ENCODE measurements at regions not wholly inside any gene's neighbourhood (a gene's known extent, or its start where the extent isn't known, plus 50 kb on each side); places are given as distances from the start of the nearest gene placed in this dataset.

- no peak overlapping the region for H3K4me3 ChIP-seq (ENCODE audit: low read depth, low read length)
- no peak for DNase-seq (ENCODE audit: low read depth, low spot score)
- in situ Hi-C loops (cut with HindIII; ENCODE audit: low sequenced_read_pairs), result no loop called here
- no peak for TF ChIP-seq CTCF (IDR thresholded peaks at IDR 0.05; ENCODE audit: low read depth, low read length)
Observed at GRCh38 chr2:64391940-64392339, 62.0 kb upstream of the LGALSL start.

- TF ChIP-seq CTCF (IDR thresholded peaks at IDR 0.05; ENCODE audit: low read depth, low read length), result no peak
- H3K4me3 ChIP-seq (ENCODE audit: low read depth, low read length), result no peak overlapping the region
- DNase-seq (ENCODE audit: low read depth, low spot score), result no peak
- in situ Hi-C loops (cut with HindIII; ENCODE audit: low sequenced_read_pairs), result no loop called here
Observed at GRCh38 chr2:64392529-64392928, 61.4 kb upstream of the LGALSL start.

DNA sequence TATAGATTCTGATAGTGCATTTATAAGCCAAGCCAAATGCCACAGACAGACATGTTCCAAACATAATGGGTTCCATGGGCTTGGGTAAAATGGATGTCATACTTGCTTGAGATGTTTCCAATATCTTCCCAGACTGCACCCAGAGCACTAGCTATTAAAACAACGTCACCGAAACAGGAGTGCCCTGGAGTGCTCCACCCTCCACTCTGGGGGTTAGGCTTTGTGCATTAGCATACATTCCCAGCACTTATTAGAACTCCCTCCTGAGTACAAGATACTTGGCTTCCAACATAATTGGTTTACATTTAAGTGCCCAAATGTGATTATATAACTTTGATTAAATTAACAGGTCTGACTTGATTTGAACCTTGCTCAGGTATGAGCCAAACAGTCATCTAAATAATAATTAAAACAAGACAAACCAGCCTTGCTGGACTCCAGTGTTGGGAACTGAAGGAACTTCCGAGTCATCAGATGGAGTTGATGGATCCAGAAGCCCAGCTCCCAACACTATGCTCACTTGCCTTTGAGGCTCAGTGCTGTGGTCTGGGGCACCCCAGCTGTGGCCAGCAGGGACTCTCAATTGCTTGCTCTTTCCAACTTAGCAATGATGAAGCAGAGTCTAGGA lies 60.5 kb upstream of the LGALSL start:
- no peak for TF ChIP-seq CTCF (IDR thresholded peaks at IDR 0.05; ENCODE audit: low read depth, low read length)

GRCh38 chr2:64394153-64394552 lies 59.8 kb upstream of the LGALSL start:
- no peak for DNase-seq (ENCODE audit: low read depth, low spot score)
- TF ChIP-seq CTCF (IDR thresholded peaks at IDR 0.05; ENCODE audit: low read depth, low read length), result no peak
- H3K4me3 ChIP-seq (ENCODE audit: low read depth, low read length), result no peak overlapping the region
- in situ Hi-C loops (cut with HindIII; ENCODE audit: low sequenced_read_pairs), result no loop called here

More for the DNA sequence above, 60.5 kb upstream of the LGALSL start:
- no peak overlapping the region for H3K4me3 ChIP-seq (ENCODE audit: low read depth, low read length)
- in situ Hi-C loops (cut with HindIII; ENCODE audit: low sequenced_read_pairs), result no loop called here
- no peak for DNase-seq (ENCODE audit: low read depth, low spot score)

DNA sequence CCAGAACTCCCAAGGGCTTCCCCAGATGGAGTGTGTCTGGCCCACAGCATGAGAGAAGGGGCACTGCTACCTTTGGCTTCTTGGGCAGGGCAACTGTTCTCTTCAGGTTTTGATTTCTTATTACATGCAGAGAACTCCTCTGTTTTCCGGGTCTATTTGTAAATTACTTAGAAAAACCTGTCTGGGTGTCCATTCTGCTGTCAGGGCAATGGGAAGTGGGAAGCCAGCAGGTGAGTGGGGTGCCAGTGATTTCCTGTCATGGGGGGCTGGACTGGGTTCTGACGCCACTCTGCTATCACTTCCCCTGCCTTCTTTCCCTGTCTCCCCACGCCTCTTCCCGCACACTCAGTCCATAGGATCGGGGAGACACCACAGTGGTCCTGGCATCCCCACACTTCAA lies 58.0 kb upstream of the LGALSL start:
- no peak overlapping the region for H3K4me3 ChIP-seq (ENCODE audit: low read depth, low read length)
- no peak for DNase-seq (ENCODE audit: low read depth, low spot score)
- TF ChIP-seq CTCF (IDR thresholded peaks at IDR 0.05; ENCODE audit: low read depth, low read length), result no peak
- in situ Hi-C loops (cut with HindIII; ENCODE audit: low sequenced_read_pairs), result no loop called here

GRCh38 chr2:64396551-64396950 lies 57.4 kb upstream of the LGALSL start:
- no peak overlapping the region for H3K4me3 ChIP-seq (ENCODE audit: low read depth, low read length)
- no peak for DNase-seq (ENCODE audit: low read depth, low spot score)
- in situ Hi-C loops (cut with HindIII; ENCODE audit: low sequenced_read_pairs), result no loop called here
- no peak for TF ChIP-seq CTCF (IDR thresholded peaks at IDR 0.05; ENCODE audit: low read depth, low read length)
